Upper lobe of right lung (tissue), 1 donor: ENCODE measurements at regions not wholly inside any gene's neighbourhood (a gene's known extent, or its start where the extent isn't known, plus 50 kb on each side); places are given as distances from the start of the nearest gene placed in this dataset.

ENCODE experiments used
- ATAC-seq: fragments of 200-7000 bp; cut with Tn5 transposase; one replicate; pipeline ENCODE4 v1.9.1; 2020; ENCODE audit warnings: mild to moderate bottlenecking, moderate library complexity
- DNase-seq: peaks from one replicate; pipeline ENCODE4 v3.0.0-alpha.2; 2020
- H3K27ac ChIP-seq: fragments of 200-600 bp; one replicate; pipeline ENCODE4 v1.8.0; 2022
- H3K27me3 ChIP-seq: fragments of 200-600 bp; one replicate; pipeline ENCODE4 v1.8.0; 2022; ENCODE audit warnings: mild to moderate bottlenecking
- H3K36me3 ChIP-seq: fragments of 200-600 bp; one replicate; pipeline ENCODE4 v1.8.0; 2022
- H3K4me1 ChIP-seq: fragments of 200-600 bp; one replicate; pipeline ENCODE4 v1.8.0; 2022
- H3K4me3 ChIP-seq: fragments of 200-600 bp; one replicate; pipeline ENCODE4 v1.8.0; 2022; ENCODE audit warnings: mild to moderate bottlenecking
- H3K9me3 ChIP-seq: fragments of 200-600 bp; one replicate; pipeline ENCODE4 v1.8.0; 2022
- intact Hi-C: fragments of 100-400 bp; cut with DNase I; formaldehyde crosslinking; loops from one replicate; pipeline ENCODE4 v1.11.0; 2022
- TF ChIP-seq, protein P1 (sequence below): fragments of 200-600 bp; IDR thresholded peaks from one replicate; pipeline ENCODE4 v1.8.0; 2022; ENCODE audit warnings: antibody characterized with exemption
- donor health status: DM: no; HTN: yes; CAD: no; lungs with severe emphysema.

DNA sequence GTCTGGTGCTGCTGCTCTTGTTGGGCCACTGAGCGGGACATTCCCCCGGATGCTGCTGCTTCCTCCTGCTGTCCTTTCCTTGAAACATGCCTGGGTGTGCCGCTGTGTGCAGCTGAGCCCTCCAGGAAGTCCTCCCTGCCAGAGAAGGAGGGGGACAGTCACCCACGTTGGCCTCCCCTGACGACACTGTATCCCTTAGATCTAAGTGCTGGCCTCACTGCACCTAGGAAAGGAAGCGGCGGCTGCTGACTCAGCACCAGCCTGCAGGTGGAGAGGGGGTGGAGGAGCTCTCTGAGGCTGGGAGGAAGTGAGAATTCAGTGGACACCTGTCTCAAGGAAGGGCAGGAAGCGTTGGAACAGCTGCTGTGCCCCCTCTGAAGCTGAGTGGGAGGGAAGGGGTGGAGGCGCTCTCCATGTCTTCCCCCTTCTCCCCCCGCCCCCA is 239.8 kb downstream of the HAUS1 start:
- no peak overlapping the region for H3K4me3 ChIP-seq
- H3K36me3 ChIP-seq = no peaks in the 10 kb centered on the region
- peaks cover 5% of the 10 kb centered on the region for H3K4me1 ChIP-seq
- peak overlapping the region; percentile 11 for H3K27ac ChIP-seq
- H3K9me3 ChIP-seq = no peaks in the 10 kb centered on the region
- TF ChIP-seq, protein P1, sequence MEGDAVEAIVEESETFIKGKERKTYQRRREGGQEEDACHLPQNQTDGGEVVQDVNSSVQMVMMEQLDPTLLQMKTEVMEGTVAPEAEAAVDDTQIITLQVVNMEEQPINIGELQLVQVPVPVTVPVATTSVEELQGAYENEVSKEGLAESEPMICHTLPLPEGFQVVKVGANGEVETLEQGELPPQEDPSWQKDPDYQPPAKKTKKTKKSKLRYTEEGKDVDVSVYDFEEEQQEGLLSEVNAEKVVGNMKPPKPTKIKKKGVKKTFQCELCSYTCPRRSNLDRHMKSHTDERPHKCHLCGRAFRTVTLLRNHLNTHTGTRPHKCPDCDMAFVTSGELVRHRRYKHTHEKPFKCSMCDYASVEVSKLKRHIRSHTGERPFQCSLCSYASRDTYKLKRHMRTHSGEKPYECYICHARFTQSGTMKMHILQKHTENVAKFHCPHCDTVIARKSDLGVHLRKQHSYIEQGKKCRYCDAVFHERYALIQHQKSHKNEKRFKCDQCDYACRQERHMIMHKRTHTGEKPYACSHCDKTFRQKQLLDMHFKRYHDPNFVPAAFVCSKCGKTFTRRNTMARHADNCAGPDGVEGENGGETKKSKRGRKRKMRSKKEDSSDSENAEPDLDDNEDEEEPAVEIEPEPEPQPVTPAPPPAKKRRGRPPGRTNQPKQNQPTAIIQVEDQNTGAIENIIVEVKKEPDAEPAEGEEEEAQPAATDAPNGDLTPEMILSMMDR = no peak
- H3K27me3 ChIP-seq = no peaks in the 10 kb centered on the region
- ATAC-seq = peak; percentile 76
- intact Hi-C loops = no loop called here
- DNase-seq = peak; percentile 65

DNA sequence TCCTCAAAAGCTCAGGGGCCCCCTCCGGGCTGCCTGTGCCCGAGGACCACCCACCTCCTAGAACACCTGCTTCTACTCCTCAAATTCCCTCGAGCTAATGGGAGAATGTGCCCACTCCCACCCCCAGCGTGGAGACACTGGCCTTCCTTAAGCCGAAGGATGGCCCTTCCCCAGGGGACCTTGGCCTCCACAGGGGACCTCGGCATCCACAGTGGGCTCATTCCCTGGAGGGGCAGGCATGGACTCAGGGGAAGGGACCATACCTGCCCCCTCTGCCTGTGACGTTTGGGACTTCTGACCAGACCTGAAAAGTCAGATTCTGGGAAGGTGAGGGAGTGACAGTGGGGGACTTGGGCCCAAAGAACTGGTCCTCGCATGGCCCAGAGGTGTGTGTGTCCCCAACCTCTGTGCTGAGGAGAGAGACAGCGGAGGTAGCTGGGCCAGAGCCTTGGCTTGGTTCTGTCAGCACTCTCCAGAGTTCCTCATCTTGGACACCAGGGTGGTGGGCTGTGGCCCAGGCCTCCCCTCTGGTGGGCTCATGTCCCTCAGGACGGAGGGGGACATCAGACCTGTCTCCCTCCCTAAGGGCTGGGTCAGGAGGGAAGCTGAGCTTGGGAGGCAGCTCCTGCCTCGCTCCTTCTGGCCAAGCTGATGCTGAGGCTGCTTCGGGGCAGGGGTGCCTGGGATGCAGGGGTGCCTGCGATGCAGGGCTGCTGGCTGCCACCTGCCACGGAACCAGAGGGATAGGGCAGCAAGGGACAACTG is 240.4 kb downstream of the HAUS1 start:
- peaks cover 5% of the 10 kb centered on the region for H3K4me1 ChIP-seq
- no peaks in the 10 kb centered on the region for H3K36me3 ChIP-seq
- H3K9me3 ChIP-seq = no peaks in the 10 kb centered on the region
- intact Hi-C loops = no loop called here
- no peak overlapping the region for H3K27ac ChIP-seq
- no peak overlapping the region for H3K4me3 ChIP-seq
- no peaks in the 10 kb centered on the region for H3K27me3 ChIP-seq
- ATAC-seq (no peak), DNase-seq (peak; percentile 52)
- TF ChIP-seq, protein P1 = no peak

DNA sequence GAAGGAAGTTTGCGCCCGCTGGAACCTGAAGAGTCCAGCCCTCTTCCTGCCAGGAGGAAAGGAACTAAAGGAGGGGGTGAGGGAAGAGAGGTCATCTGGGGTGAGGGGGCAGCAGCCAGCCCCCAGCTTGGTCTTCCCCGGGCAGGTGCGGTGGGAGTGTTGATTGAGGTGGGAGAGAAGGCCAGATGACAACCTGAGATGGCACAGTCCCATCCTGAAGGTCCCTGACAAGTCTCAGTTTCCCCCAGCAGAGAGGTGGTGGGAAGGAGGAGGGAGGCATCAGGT is 240.9 kb downstream of the HAUS1 start:
- TF ChIP-seq, protein P1 = no peak
- Histone ChIP-seq H3K4me3 (no peak overlapping the region), H3K9me3 (no peaks in the 10 kb centered on the region), H3K4me1 (peaks cover 5% of the 10 kb centered on the region), H3K27me3 (no peaks in the 10 kb centered on the region), H3K36me3 (no peaks in the 10 kb centered on the region), H3K27ac (no peak overlapping the region)
- DNase-seq (no peak), ATAC-seq (no peak)
- intact Hi-C loops = no loop called here

DNA sequence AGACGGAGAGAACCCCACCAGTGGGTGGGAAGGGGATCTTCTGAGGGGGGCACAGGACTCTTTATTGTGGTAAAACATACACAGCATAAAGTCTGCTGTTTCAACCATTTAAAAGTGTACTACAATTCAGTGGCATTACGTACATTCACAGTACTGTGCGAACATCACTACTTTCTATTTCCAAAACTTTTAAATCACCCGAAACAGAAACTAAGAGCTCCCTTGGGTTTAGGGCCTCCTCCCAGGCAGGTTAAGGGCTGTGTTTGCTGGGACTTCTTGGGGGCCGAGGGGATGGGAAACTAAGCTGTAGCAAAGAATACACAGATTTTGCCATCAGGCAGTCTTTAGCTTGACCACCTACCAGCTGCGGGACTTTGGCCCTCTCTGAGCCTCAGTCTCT is 242.0 kb downstream of the HAUS1 start:
- DNase-seq = no peak

DNA sequence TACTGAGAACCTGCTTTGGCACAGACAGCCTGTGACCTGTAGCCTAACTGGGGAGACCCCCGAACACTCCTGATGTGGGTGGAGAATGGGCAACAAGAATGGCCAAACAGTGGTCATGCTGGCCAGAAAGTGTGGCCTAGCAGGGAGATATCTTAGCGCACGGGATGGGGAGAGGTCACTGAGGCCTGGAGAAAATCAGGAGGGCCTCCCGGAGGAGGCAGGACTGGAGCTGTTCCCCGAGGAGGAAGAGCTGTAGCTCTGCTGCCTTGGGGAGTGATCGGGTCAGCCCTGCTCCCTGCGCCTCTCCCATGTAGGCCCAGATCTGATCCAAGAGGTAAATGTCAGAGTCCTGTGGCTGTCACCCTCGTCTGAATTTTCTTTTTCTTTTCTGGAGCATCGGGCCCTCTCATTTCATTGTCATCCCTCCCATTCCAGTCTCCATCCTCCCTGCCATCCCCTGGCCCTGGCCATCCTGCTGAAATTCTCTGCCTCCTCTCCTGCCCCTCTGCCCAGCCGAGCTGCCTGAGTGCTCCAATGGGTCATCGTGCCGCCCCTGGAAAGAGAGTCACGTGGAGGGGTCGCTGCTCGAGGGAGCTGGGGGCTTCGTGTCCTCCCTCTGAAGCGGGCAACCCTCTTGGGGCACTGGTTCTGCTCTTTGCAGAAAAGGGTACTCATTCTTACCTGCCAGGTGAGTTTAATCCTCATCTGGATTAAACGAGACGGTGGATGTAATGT is 242.9 kb downstream of the HAUS1 start:
- Histone ChIP-seq H3K4me3 (no peak overlapping the region), H3K4me1 (peaks cover 5% of the 10 kb centered on the region), H3K27ac (no peak overlapping the region), H3K9me3 (no peaks in the 10 kb centered on the region), H3K27me3 (no peaks in the 10 kb centered on the region), H3K36me3 (no peaks in the 10 kb centered on the region)
- ATAC-seq (no peak), DNase-seq (peak; percentile 63)
- TF ChIP-seq, protein P1 = no peak
- intact Hi-C loops = no loop called here

More for the DNA sequence above, 242.0 kb downstream of the HAUS1 start:
- TF ChIP-seq, protein P1 = no peak
- Histone ChIP-seq H3K36me3 (no peaks in the 10 kb centered on the region), H3K27me3 (no peaks in the 10 kb centered on the region), H3K4me3 (no peak overlapping the region), H3K9me3 (no peaks in the 10 kb centered on the region), H3K27ac (no peak overlapping the region), H3K4me1 (peaks cover 5% of the 10 kb centered on the region)
- ATAC-seq = no peak
- intact Hi-C loops = no loop called here
